B cell (primary cell): ENCODE measurements at regions not wholly inside any gene's neighbourhood (a gene's known extent, or its start where the extent isn't known, plus 50 kb on each side); places are given as distances from the start of the nearest gene placed in this dataset.
"Not testable (repeated sequence)": the region's sequence is repeated elsewhere in the genome, so short reads cannot be mapped to it uniquely, and the experiment has no call there.

Experiments used
- ATAC-seq: fragments of 200-7000 bp; cut with Tn5 transposase; one replicate; pipeline ENCODE4 v1.10.0; 2021; ENCODE audit warnings: low read depth, mild to moderate bottlenecking, moderate number of reproducible peaks, moderate library complexity
- CTCF ChIA-PET: fragments of 350-600 bp; sonication (Branson Sonifier 250); formaldehyde crosslinking; loops from one replicate; lab custom pipeline; 2021; ENCODE audit warnings: antibody characterized with exemption, inconsistent platforms; lab: Charles Lee
- POLR2A ChIA-PET: fragments of 350-600 bp; sonication (Branson Sonifier 250); formaldehyde crosslinking; loops from one replicate; lab custom pipeline; 2021; ENCODE audit warnings: antibody characterized with exemption; lab: Charles Lee
- DNase-seq: peaks from one replicate; pipeline ENCODE4 v3.0.0; 2013
- H2AFZ ChIP-seq: 2 replicates; pipeline ENCODE4 v1.6.1; 2012; ENCODE audit warnings: mild to moderate bottlenecking, low read depth, low read length; ENCODE audit not compliant: insufficient read depth, poor library complexity, severe bottlenecking
- H3K27ac ChIP-seq, 2 donors: 1 replicate in 1 of 2; 2 replicates in 1 of 2; pipeline ENCODE4 v1.5.1; 2012 to 2013; ENCODE audit warnings: low read length in 2 of 2, mild to moderate bottlenecking in 2 of 2, moderate library complexity in 1 of 2
- H3K27me3 ChIP-seq, 4 experiments: fragments of 200-600 bp in 1 of 4; sonication (generic) in 1 of 4; replicated peaks in 1 of 4; 1 replicate in 2 of 4; 2 replicates in 2 of 4; pipeline versions ENCODE4 v1.6.1 to v1.7.0; 2013 to 2016; ENCODE audit warnings: low read length in 3 of 4, mild to moderate bottlenecking in 2 of 4, mixed read lengths in 1 of 4, moderate library complexity in 1 of 4; ENCODE audit not compliant: insufficient read depth in 4 of 4, control insufficient read depth in 3 of 4; ENCODE audit errors: control extremely low read depth in 1 of 4
- H3K36me3 ChIP-seq, 2 experiments: replicated peaks in 1 of 2; 1 replicate in 1 of 2; 2 replicates in 1 of 2; pipeline versions ENCODE4 v1.6.1 to v1.7.1; 2013; ENCODE audit warnings: low read length in 1 of 2; ENCODE audit not compliant: insufficient read depth in 2 of 2, control insufficient read depth in 1 of 2; ENCODE audit errors: control extremely low read depth in 1 of 2, extremely low read depth in 1 of 2
- H3K4me1 ChIP-seq, 2 donors: fragments of 200-600 bp in 1 of 2; sonication (generic) in 1 of 2; 1 replicate in 1 of 2; 2 replicates in 1 of 2; pipeline versions ENCODE4 v1.5.1 to v1.6.1; 2013 to 2017; ENCODE audit warnings: low read length in 2 of 2; ENCODE audit not compliant: control insufficient read depth in 2 of 2, insufficient read depth in 2 of 2
- H3K4me2 ChIP-seq: replicated peaks from 2 replicates; pipeline ENCODE3; 2012; ENCODE audit warnings: mild to moderate bottlenecking, low read depth, low read length; ENCODE audit not compliant: poor library complexity, severe bottlenecking
- H3K4me3 ChIP-seq, 5 experiments: fragments of 200-600 bp in 1 of 5; sonication (generic) in 1 of 5; 1 replicate in 3 of 5; 2 replicates in 2 of 5; pipeline versions ENCODE4 v1.5.1 to v1.7.0; 2011 to 2016; ENCODE audit warnings: low read length in 4 of 5, mild to moderate bottlenecking in 4 of 5, low read depth in 2 of 5, control low read depth in 1 of 5, moderate library complexity in 1 of 5; ENCODE audit not compliant: insufficient read depth in 1 of 5; ENCODE audit errors: control extremely low read depth in 1 of 5, extremely low read depth in 1 of 5
- H3K79me2 ChIP-seq: fragments of 200-600 bp; sonication (generic); one replicate; pipeline ENCODE4 v1.6.0; 2016; ENCODE audit warnings: low read length; ENCODE audit not compliant: control insufficient read depth, insufficient read depth
- H3K9ac ChIP-seq: fragments of 200-600 bp; sonication (generic); 2 replicates; pipeline ENCODE4 v1.6.1; 2017; ENCODE audit warnings: mild to moderate bottlenecking, low read length, moderate library complexity
- H3K9me3 ChIP-seq, 3 donors: one replicate each; pipeline versions ENCODE4 v1.6.1 to v1.7.1; 2013; ENCODE audit warnings: low read length in 2 of 3; ENCODE audit not compliant: control insufficient read depth in 2 of 3, insufficient read depth in 1 of 3; ENCODE audit errors: control extremely low read depth in 1 of 3
- H4K20me1 ChIP-seq: 2 replicates; pipeline ENCODE4 v1.6.0; 2012; ENCODE audit warnings: mild to moderate bottlenecking, low read length; ENCODE audit not compliant: insufficient read depth, control insufficient read depth, poor library complexity, severe bottlenecking
- H3K27ac Mint-ChIP-seq: one replicate; pipeline ENCODE4 v1.8.0; 2021; ENCODE audit warnings: mixed read lengths
- H3K27me3 Mint-ChIP-seq: one replicate; pipeline ENCODE4 v1.8.0; 2021; ENCODE audit warnings: mixed read lengths
- H3K4me1 Mint-ChIP-seq: one replicate; pipeline ENCODE4 v1.8.0; 2021; ENCODE audit warnings: mixed read lengths
- H3K4me3 Mint-ChIP-seq: one replicate; pipeline ENCODE4 v1.8.0; 2021; ENCODE audit warnings: mixed read lengths
- H3K9me3 Mint-ChIP-seq: one replicate; pipeline ENCODE4 v1.8.0; 2022; ENCODE audit warnings: mixed read lengths; ENCODE audit not compliant: insufficient read depth
- EZH2 ChIP-seq: IDR thresholded peaks from 2 replicates; pipeline ENCODE4 v1.6.1; 2012; ENCODE audit warnings: borderline replicate concordance, low read depth, mild to moderate bottlenecking, moderate library complexity, low read length; ENCODE audit not compliant: insufficient read depth, poor library complexity, severe bottlenecking
- WGBS: methylation state at CpG from one replicate; pipeline ENCODE4 v1.1.5; 2013; ENCODE audit warnings: missing lambda C conversion rate; ENCODE audit not compliant: insufficient coverage; 5-methylcytosine and 5-hydroxymethylcytosine counted together
- intact Hi-C: fragments of 100-400 bp; cut with micrococcal nuclease; formaldehyde crosslinking; loops from one replicate; pipeline ENCODE4 v1.10.0; 2022
- TF ChIP-seq, protein P1 (sequence below): fragments of 200-600 bp; IDR thresholded peaks from one replicate; pipeline ENCODE4 v1.8.0; 2022; ENCODE audit warnings: antibody characterized with exemption, mild to moderate bottlenecking

DNA sequence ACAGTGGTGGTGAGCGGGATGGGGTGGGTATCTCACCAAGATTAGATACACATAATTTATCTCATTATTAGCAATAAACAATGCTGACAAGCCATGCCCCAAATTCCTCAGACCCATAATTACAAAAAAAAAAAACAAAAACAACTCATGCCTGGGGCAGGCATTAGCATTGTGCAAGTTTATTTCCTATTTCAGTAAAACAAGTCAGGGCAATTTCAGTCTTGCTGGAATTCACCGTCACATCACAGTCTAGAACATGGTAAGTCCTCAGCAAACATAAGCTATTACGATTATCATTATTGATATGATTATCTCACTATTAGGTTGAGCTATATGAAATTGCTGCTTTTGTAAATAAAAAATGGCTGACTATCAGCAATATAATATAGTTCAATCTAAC is 57.5 kb upstream of the GNAQ start:
- DNase-seq (no peak), ATAC-seq (no peak)
- H3K9ac ChIP-seq, result no peak overlapping the region
- H2AFZ ChIP-seq, result no peak overlapping the region
- TF ChIP-seq, protein P1, sequence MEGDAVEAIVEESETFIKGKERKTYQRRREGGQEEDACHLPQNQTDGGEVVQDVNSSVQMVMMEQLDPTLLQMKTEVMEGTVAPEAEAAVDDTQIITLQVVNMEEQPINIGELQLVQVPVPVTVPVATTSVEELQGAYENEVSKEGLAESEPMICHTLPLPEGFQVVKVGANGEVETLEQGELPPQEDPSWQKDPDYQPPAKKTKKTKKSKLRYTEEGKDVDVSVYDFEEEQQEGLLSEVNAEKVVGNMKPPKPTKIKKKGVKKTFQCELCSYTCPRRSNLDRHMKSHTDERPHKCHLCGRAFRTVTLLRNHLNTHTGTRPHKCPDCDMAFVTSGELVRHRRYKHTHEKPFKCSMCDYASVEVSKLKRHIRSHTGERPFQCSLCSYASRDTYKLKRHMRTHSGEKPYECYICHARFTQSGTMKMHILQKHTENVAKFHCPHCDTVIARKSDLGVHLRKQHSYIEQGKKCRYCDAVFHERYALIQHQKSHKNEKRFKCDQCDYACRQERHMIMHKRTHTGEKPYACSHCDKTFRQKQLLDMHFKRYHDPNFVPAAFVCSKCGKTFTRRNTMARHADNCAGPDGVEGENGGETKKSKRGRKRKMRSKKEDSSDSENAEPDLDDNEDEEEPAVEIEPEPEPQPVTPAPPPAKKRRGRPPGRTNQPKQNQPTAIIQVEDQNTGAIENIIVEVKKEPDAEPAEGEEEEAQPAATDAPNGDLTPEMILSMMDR, result no peak
- no peak for TF ChIP-seq EZH2
- no peak overlapping the region for H3K4me2 ChIP-seq
- H3K79me2 ChIP-seq, result no peaks in the 10 kb centered on the region
- H4K20me1 ChIP-seq, result no peaks in the 10 kb centered on the region
- H3K9me3 ChIP-seq, result no peaks in the 10 kb centered on the region
- WGBS, result no CpG with 5 or more reads among the region's 3 CpGs
- ChIA-PET POLR2A (no interaction called here), CTCF (no interaction called here)
- H3K4me3 Mint-ChIP-seq, result no peak overlapping the region
- H3K4me3 ChIP-seq, result no peak overlapping the region
- intact Hi-C loops, result no loop called here
- no peaks in the 10 kb centered on the region for H3K27me3 ChIP-seq
- no peaks in the 10 kb centered on the region for H3K4me1 Mint-ChIP-seq
- H3K4me1 ChIP-seq, result no peaks in the 10 kb centered on the region
- peaks cover 9% of the 10 kb centered on the region for H3K27me3 Mint-ChIP-seq
- no peak overlapping the region for H3K27ac ChIP-seq
- H3K36me3 ChIP-seq, result no peaks in the 10 kb centered on the region
- peaks cover 6% of the 10 kb centered on the region for H3K9me3 Mint-ChIP-seq
- no peak overlapping the region for H3K27ac Mint-ChIP-seq

DNA sequence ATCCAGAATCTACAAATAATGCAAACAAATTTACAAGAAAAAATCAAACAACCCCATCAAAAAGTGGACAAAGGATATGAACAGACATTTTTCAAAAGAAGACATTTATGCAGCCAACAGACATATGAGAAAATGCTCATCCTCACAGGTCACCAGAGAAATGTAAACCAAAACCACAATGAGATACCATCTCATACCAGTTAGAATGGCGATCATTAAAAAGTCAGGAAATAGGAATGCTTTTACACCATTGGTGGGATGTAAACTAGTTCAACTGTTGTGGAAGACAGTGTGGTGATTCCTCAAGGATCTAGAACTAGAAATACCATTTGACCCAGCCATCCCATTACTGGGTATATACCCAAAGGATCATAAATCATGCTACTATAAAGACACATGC is 56.6 kb upstream of the GNAQ start:
- POLR2A ChIA-PET, H3K9me3 Mint-ChIP-seq, H3K4me1 Mint-ChIP-seq, DNase-seq, H3K4me2 ChIP-seq, H3K9me3 ChIP-seq, H3K4me3 Mint-ChIP-seq, H2AFZ ChIP-seq, H3K79me2 ChIP-seq, intact Hi-C loops, ATAC-seq, H3K27me3 ChIP-seq, H3K36me3 ChIP-seq, H3K4me3 ChIP-seq, H4K20me1 ChIP-seq, H3K4me1 ChIP-seq, H3K9ac ChIP-seq, H3K27ac ChIP-seq, CTCF ChIA-PET, H3K27ac Mint-ChIP-seq: not testable (repeated sequence)
- no CpG with 5 or more reads among the region's 1 CpG for WGBS
- peaks cover 13% of the 10 kb centered on the region for H3K27me3 Mint-ChIP-seq
